ENCODE measurements at regions not wholly inside any gene's neighbourhood (a gene's known extent, or its start where the extent isn't known, plus 50 kb on each side); places are given as distances from the start of the nearest gene placed in this dataset.
"Not testable (repeated sequence)": the region's sequence is repeated elsewhere in the genome, so short reads cannot be mapped to it uniquely, and the experiment has no call there.

DNA sequence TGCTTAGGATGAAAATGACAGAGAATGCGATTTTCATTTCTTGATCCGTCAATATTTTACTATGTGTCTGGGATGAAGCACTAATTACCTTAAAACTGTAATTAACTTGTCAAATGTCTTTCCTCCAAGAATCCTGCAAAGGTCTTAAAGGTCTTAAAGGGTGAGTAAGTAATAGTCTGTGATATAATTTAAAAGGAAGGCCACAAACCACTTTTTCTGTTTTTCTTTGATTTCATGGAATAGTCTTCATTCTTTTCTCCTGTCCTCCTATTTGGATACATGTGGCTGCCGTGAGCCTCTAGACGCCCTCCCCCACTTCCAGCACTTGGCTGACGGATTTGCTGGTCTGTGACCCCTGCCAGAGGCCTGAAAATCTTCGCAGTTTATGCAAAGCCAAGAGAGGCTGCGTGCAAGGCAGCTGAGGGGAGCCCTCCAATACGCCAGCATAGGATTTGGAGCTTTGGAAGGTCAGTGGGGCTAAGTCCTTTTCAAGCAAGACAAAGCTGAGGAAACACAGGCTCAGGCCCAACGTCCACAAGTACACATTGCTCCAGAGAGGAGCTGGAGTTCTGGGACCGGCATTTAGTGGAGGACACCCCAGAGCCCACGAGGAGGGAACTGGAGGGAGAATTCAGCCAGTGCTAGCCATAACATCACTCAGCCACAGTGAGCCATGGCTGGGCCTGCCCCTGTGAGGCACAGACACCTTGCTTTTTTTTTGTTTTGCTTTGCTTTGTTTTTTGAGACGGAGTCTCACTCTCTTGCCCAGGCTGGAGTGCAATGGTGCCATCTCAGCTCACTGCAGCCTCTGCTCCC is 382.6 kb downstream of the SMOC2 start:
- no peak overlapping the region for H3K4me3 Mint-ChIP-seq
- H3K27ac Mint-ChIP-seq, result peak overlapping the region; percentile 17 to 23
- H3K36me3 Mint-ChIP-seq (ENCODE audit: insufficient read depth), result no peaks in the 10 kb centered on the region
- peaks cover 5 to 6% of the 10 kb centered on the region in 2 donors for H3K27me3 Mint-ChIP-seq
- ATAC-seq (replicated peaks) (no peak), DNase-seq (no peak)
- no peaks in the 10 kb centered on the region for H3K9me3 Mint-ChIP-seq
- H3K4me1 Mint-ChIP-seq (ENCODE audit: low read depth in 2 of 2), result no peaks in the 10 kb centered on the region

DNA sequence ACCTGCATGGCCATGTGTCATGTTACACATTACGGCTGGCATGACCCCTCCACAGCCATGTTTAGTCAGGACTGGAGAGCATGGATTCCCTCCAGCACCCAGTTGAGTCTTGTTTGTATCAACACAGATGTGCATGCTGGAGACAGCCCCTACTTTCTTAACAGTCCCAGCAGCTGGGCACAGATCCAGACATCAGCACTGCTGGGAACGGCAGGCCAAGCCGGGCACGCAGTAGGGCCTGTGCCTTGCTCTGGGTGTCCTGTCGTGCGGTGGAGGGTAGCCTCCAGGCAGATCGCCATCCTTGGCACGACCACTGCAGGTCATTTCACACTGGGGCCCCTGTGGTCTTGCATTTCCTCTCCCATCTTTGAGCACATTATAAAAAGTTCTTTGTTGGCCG is 381.4 kb downstream of the SMOC2 start:
- no peak overlapping the region for H3K4me3 Mint-ChIP-seq
- H3K4me1 Mint-ChIP-seq (ENCODE audit: low read depth in 2 of 2), result no peaks in the 10 kb centered on the region
- no peak for ATAC-seq (replicated peaks)
- no peaks in the 10 kb centered on the region for H3K36me3 Mint-ChIP-seq (ENCODE audit: insufficient read depth)
- no peak for DNase-seq
- H3K27me3 Mint-ChIP-seq, result peaks cover 9 to 14% of the 10 kb centered on the region in 2 donors
- H3K9me3 Mint-ChIP-seq, result no peaks in the 10 kb centered on the region
- no peak overlapping the region for H3K27ac Mint-ChIP-seq

DNA sequence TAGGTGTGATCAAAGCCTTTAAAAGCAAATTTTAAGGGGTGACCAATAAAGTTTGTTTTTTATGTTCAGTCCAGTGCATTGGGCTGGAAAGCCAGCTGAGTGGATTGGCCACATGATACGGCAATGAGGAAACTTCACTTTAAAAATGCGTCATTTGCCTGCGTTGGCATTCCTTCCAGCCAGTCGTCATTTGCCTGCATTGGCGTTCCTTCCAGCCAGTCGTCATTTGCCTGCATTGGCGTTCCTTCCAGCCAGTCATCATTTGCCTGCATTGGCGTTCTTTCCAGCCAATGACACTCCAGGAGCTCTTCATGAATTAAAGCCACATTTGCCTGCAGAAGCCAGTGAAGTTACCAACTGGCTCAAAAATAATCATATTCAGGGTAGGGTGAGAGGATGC is 378.6 kb downstream of the SMOC2 start:
- no peaks in the 10 kb centered on the region for H3K36me3 Mint-ChIP-seq (ENCODE audit: insufficient read depth)
- H3K27me3 Mint-ChIP-seq, result peaks cover 27 to 29% of the 10 kb centered on the region in 2 donors
- H3K4me1 Mint-ChIP-seq (ENCODE audit: low read depth in 2 of 2), result peaks cover 0 to 3% of the 10 kb centered on the region in 2 donors
- DNase-seq (no peak), ATAC-seq (replicated peaks) (no peak)
- H3K4me3 Mint-ChIP-seq, result no peak overlapping the region
- no peaks in the 10 kb centered on the region for H3K9me3 Mint-ChIP-seq
- no peak overlapping the region for H3K27ac Mint-ChIP-seq

- H3K9me3 Mint-ChIP-seq, result no peaks in the 10 kb centered on the region
- no peak overlapping the region for H3K27ac Mint-ChIP-seq
- no peak for ATAC-seq (replicated peaks)
- no peak overlapping the region for H3K4me3 Mint-ChIP-seq
- no peaks in the 10 kb centered on the region for H3K36me3 Mint-ChIP-seq (ENCODE audit: insufficient read depth)
- H3K27me3 Mint-ChIP-seq, result peaks cover 34 to 41% of the 10 kb centered on the region in 2 donors
- no peak for DNase-seq
- H3K4me1 Mint-ChIP-seq (ENCODE audit: low read depth in 2 of 2), result peaks cover 0 to 3% of the 10 kb centered on the region in 2 donors
Observed at GRCh38 chr6:168817558-168818159, 376.7 kb downstream of the SMOC2 start.

DNA sequence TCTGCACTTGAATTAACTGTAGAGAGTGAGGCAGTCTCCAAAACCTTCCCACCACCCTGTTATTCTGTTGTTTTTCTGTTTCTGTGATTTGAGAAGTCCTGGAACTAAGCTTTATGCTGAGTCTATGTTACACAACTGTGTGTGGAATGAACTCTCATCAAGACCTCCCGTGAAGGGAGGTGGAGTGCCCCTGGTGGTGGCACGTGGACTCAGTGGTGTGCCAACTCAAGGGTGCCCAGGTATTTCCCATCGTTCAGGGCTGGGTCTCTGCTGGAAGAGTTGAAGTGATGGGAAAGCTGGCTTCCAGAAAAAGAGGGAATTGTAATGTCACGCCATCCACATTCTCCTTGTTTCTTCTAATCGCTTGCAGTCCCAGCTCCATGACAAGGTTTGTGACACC is 374.2 kb downstream of the SMOC2 start:
- DNase-seq (no peak), ATAC-seq (replicated peaks) (no peak)
- Mint-ChIP-seq H3K27ac (no peak overlapping the region), H3K4me1 (ENCODE audit: low read depth in 2 of 2) (peaks cover 0 to 3% of the 10 kb centered on the region in 2 donors), H3K9me3 (no peaks in the 10 kb centered on the region), H3K36me3 (ENCODE audit: insufficient read depth) (no peaks in the 10 kb centered on the region), H3K4me3 (no peak overlapping the region), H3K27me3 (peaks cover 34 to 41% of the 10 kb centered on the region in 2 donors)

GRCh38 chr6:168808232-168808631 is 367.2 kb downstream of the SMOC2 start:
- Mint-ChIP-seq H3K36me3 (ENCODE audit: insufficient read depth) (no peaks in the 10 kb centered on the region), H3K4me3 (no peak overlapping the region), H3K27ac (no peak overlapping the region), H3K4me1 (ENCODE audit: low read depth in 2 of 2) (peaks cover 0 to 1% of the 10 kb centered on the region in 2 donors), H3K9me3 (no peaks in the 10 kb centered on the region), H3K27me3 (peaks cover 24 to 28% of the 10 kb centered on the region in 2 donors)
- no peak for ATAC-seq (replicated peaks)
- no peak for DNase-seq

GRCh38 chr6:168804331-168804730 is 363.3 kb downstream of the SMOC2 start:
- peaks cover 0 to 1% of the 10 kb centered on the region in 2 donors for H3K4me1 Mint-ChIP-seq (ENCODE audit: low read depth in 2 of 2)
- DNase-seq, result no peak
- H3K27me3 Mint-ChIP-seq, result peaks cover 41 to 51% of the 10 kb centered on the region in 2 donors
- H3K36me3 Mint-ChIP-seq (ENCODE audit: insufficient read depth), result no peaks in the 10 kb centered on the region
- peaks cover 0 to 3% of the 10 kb centered on the region in 2 donors for H3K9me3 Mint-ChIP-seq
- no peak for ATAC-seq (replicated peaks)
- no peak overlapping the region for H3K27ac Mint-ChIP-seq
- no peak overlapping the region for H3K4me3 Mint-ChIP-seq

- peaks cover 0 to 3% of the 10 kb centered on the region in 2 donors for H3K9me3 Mint-ChIP-seq
- H3K4me3 Mint-ChIP-seq, result no peak overlapping the region
- no peaks in the 10 kb centered on the region for H3K36me3 Mint-ChIP-seq (ENCODE audit: insufficient read depth)
- ATAC-seq (replicated peaks) (no peak), DNase-seq (no peak)
- H3K4me1 Mint-ChIP-seq (ENCODE audit: low read depth in 2 of 2), result peaks cover 0 to 1% of the 10 kb centered on the region in 2 donors
- peaks cover 41 to 50% of the 10 kb centered on the region in 2 donors for H3K27me3 Mint-ChIP-seq
- H3K27ac Mint-ChIP-seq, result no peak overlapping the region
Observed at GRCh38 chr6:168803874-168804273, 362.9 kb downstream of the SMOC2 start.

DNA sequence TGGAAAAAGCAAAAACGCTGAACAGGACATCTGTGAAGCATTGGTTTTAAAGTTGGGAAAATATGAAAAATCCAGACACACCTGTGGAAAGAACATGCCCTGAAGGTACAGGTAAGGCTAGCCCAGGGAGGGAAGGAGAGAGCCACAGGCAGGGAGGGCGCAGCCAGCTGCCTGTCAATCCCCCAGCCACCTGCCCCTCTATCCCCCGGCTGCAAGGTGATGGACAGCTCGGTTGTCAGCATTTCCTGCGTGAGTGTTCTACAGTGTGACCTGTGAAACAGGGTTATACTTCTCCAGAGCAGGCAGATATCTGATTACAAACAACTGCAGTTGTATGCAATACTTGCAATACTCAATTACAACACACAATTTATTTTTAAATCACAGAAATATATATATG is 358.1 kb downstream of the SMOC2 start:
- Mint-ChIP-seq H3K9me3 (peaks cover 0 to 3% of the 10 kb centered on the region in 2 donors), H3K36me3 (ENCODE audit: insufficient read depth) (no peaks in the 10 kb centered on the region), H3K27me3 (peaks cover 44 to 50% of the 10 kb centered on the region in 2 donors), H3K27ac (no peak overlapping the region), H3K4me1 (ENCODE audit: low read depth in 2 of 2) (no peaks in the 10 kb centered on the region), H3K4me3 (no peak overlapping the region)
- no peak for ATAC-seq (replicated peaks)
- DNase-seq, result no peak

DNA sequence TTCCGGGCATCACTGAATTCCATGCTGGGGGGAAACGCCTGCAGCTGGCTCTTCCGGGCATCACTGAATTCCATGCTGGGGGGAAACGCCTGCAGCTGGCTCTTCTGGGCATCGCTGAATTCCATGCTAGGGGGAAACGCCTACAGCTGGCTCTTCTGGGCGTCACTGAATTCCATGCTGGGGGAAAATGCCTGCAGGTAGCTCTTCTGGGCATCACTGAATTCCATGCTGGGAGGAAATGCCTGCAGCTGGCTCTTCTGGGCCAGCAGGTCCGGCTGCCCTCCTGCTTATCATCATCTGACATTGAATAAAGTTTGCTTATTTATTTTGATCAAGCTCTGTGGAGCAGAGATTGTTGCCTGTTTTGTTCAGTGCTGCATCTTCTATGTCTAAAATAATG is 355.1 kb downstream of the SMOC2 start:
- H3K36me3 Mint-ChIP-seq (ENCODE audit: insufficient read depth), result peaks cover 2% of the 10 kb centered on the region
- peaks cover 0 to 3% of the 10 kb centered on the region in 2 donors for H3K9me3 Mint-ChIP-seq
- no peaks in the 10 kb centered on the region for H3K4me1 Mint-ChIP-seq (ENCODE audit: low read depth in 2 of 2)
- ATAC-seq (replicated peaks), result no peak
- peaks cover 25 to 36% of the 10 kb centered on the region in 2 donors for H3K27me3 Mint-ChIP-seq
- no peak overlapping the region for H3K27ac Mint-ChIP-seq
- H3K4me3 Mint-ChIP-seq, result no peak overlapping the region
- no peak for DNase-seq

DNA sequence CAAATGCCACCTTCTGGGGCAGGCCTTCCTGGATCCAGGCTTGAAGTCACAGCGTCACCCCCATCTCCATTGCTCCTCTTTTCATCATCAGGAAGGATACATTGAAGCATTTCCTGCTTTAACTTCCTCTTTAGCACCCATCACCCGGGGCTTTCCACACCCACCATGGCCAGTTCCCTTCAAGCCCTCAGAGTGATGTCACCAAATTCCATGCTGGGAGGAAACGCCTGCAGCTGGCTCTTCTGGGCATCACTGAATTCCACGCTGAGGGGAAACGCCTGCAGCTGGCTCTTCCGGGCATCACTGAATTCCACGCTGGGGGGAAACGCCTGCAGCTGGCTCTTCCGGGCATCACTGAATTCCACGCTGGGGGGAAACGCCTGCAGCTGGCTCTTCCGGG is 354.6 kb downstream of the SMOC2 start:
- not testable (repeated sequence) for H3K4me1 Mint-ChIP-seq (ENCODE audit: low read depth in 2 of 2); H3K4me3 Mint-ChIP-seq; ATAC-seq (replicated peaks); DNase-seq; H3K36me3 Mint-ChIP-seq (ENCODE audit: insufficient read depth); H3K9me3 Mint-ChIP-seq
- H3K27ac Mint-ChIP-seq, result peak overlapping the region in 1 of 2 donors; percentile 12
- H3K27me3 Mint-ChIP-seq, result peaks cover 20 to 31% of the 10 kb centered on the region in 2 donors

DNA sequence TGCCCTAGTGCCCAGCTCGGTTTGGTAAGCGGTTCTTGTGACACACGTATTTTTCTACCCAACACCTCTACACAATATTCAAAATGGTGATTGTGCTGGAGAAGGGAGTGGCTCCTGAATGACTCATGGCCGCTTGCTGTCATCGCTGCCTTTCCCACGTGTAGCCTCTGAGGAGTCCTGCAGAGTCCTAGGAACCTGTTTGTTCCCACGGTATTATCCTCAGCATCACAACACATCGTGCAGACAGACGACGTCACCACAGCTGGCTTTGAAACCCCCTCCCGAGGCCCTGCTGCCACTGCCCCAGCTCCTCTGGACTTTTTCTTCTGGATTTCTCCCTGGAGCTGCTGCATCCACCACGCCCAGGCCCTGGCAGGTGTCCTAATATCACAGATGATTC is 353.5 kb downstream of the SMOC2 start:
- H3K36me3 Mint-ChIP-seq (ENCODE audit: insufficient read depth), result peaks cover 2% of the 10 kb centered on the region
- H3K4me3 Mint-ChIP-seq, result no peak overlapping the region
- H3K9me3 Mint-ChIP-seq, result no peaks in the 10 kb centered on the region
- no peak overlapping the region for H3K27ac Mint-ChIP-seq
- H3K4me1 Mint-ChIP-seq (ENCODE audit: low read depth in 2 of 2), result no peaks in the 10 kb centered on the region
- H3K27me3 Mint-ChIP-seq, result peaks cover 17 to 35% of the 10 kb centered on the region in 2 donors
- DNase-seq (no peak), ATAC-seq (replicated peaks) (no peak)

GRCh38 chr6:168793649-168794048 is 352.7 kb downstream of the SMOC2 start:
- Mint-ChIP-seq H3K36me3 (ENCODE audit: insufficient read depth) (peaks cover 2% of the 10 kb centered on the region), H3K27ac (no peak overlapping the region), H3K4me3 (no peak overlapping the region), H3K4me1 (ENCODE audit: low read depth in 2 of 2) (no peaks in the 10 kb centered on the region), H3K9me3 (no peaks in the 10 kb centered on the region), H3K27me3 (peaks cover 14 to 39% of the 10 kb centered on the region in 2 donors)
- DNase-seq (no peak), ATAC-seq (replicated peaks) (no peak)

GRCh38 chr6:168791917-168792316 is 350.9 kb downstream of the SMOC2 start:
- no peaks in the 10 kb centered on the region for H3K4me1 Mint-ChIP-seq (ENCODE audit: low read depth in 2 of 2)
- DNase-seq (no peak), ATAC-seq (replicated peaks) (no peak)
- no peak overlapping the region for H3K27ac Mint-ChIP-seq
- no peaks in the 10 kb centered on the region for H3K9me3 Mint-ChIP-seq
- no peak overlapping the region for H3K4me3 Mint-ChIP-seq
- H3K36me3 Mint-ChIP-seq (ENCODE audit: insufficient read depth), result peaks cover 2% of the 10 kb centered on the region
- peaks cover 11 to 36% of the 10 kb centered on the region in 2 donors for H3K27me3 Mint-ChIP-seq

Measured in effector memory CD8-positive, alpha-beta T cell (primary cell).